Testis (tissue), 2 donors: ENCODE measurements at regions not wholly inside any gene's neighbourhood (a gene's known extent, or its start where the extent isn't known, plus 50 kb on each side); places are given as distances from the start of the nearest gene placed in this dataset.

Experiments used
- DNase-seq: peaks from one replicate; pipeline ENCODE4 v3.0.0-alpha.2; 2019
- H3K27ac ChIP-seq, 2 donors: fragments of 200-600 bp; sonication (generic); one replicate each; pipeline ENCODE4 v1.5.1; 2019
- H3K27me3 ChIP-seq: fragments of 200-600 bp; sonication (generic); one replicate; pipeline ENCODE4 v1.5.1; 2019
- H3K36me3 ChIP-seq: fragments of 200-600 bp; sonication (generic); one replicate; pipeline ENCODE4 v1.5.1; 2017; ENCODE audit warnings: low read depth; ENCODE audit errors: missing control alignments
- H3K4me1 ChIP-seq: fragments of 200-600 bp; sonication (generic); one replicate; pipeline ENCODE4 v1.5.1; 2019
- H3K4me3 ChIP-seq, 2 donors: fragments of 200-600 bp; sonication (generic); one replicate each; pipeline ENCODE4 v1.5.1; 2017 to 2019
- H3K9me3 ChIP-seq: fragments of 200-600 bp; sonication (generic); one replicate; pipeline ENCODE4 v1.5.1; 2017
- CTCF ChIP-seq, 3 experiments: fragments of 450-650 bp in 2 of 3; fragments of 200-600 bp in 1 of 3; sonication (generic) in 1 of 3; IDR thresholded peaks; one replicate each; pipeline ENCODE4 v1.5.1; 2016 to 2019; ENCODE audit warnings: antibody characterized with exemption in 3 of 3, mild to moderate bottlenecking in 2 of 3, moderate library complexity in 1 of 3
- POLR2A ChIP-seq: fragments of 450-650 bp; IDR thresholded peaks from one replicate; pipeline ENCODE4 v1.6.1; 2017; ENCODE audit warnings: antibody characterized with exemption, mild to moderate bottlenecking, moderate library complexity
- WGBS, 2 donors: methylation state at CpG; one replicate each; pipeline ENCODE4 v1.1.5; 2018; 5-methylcytosine and 5-hydroxymethylcytosine counted together
- intact Hi-C: fragments of 100-400 bp; cut with DNase I; formaldehyde crosslinking; loops from one replicate; pipeline ENCODE4 v1.15.1; 2023; ENCODE audit warnings: low total_unique reads

GRCh38 chr7:13159003-13159402 lies 471.6 kb downstream of the ARL4A start:
- Histone ChIP-seq H3K4me3 (no peak overlapping the region), H3K27me3 (no peaks in the 10 kb centered on the region), H3K27ac (no peak overlapping the region), H3K4me1 (no peaks in the 10 kb centered on the region), H3K9me3 (no peaks in the 10 kb centered on the region), H3K36me3 (no peaks in the 10 kb centered on the region)
- DNase-seq: no peak
- intact Hi-C loops: no loop called here
- no peak for TF ChIP-seq POLR2A
- TF ChIP-seq CTCF (IDR thresholded peaks at IDR 0.05): no peak
- 52 to 59% methylated on average over 1 of the region's 1 CpG for WGBS, 2 donors

GRCh38 chr7:13159467-13160184 lies 472.2 kb downstream of the ARL4A start:
- TF ChIP-seq POLR2A (no peak), CTCF (IDR thresholded peaks at IDR 0.05) (no peak)
- Histone ChIP-seq H3K27ac (no peak overlapping the region), H3K9me3 (no peaks in the 10 kb centered on the region), H3K4me3 (no peak overlapping the region), H3K4me1 (no peaks in the 10 kb centered on the region), H3K27me3 (no peaks in the 10 kb centered on the region), H3K36me3 (no peaks in the 10 kb centered on the region)
- WGBS, 2 donors: 59 to 66% methylated on average over 2 of the region's 2 CpGs
- no peak for DNase-seq
- intact Hi-C loops: no loop called here

GRCh38 chr7:13161125-13161524 lies 473.7 kb downstream of the ARL4A start:
- intact Hi-C loops: no loop called here

GRCh38 chr7:13165854-13166253 lies 478.4 kb downstream of the ARL4A start:
- intact Hi-C loops: no loop called here
- Histone ChIP-seq H3K36me3 (no peaks in the 10 kb centered on the region), H3K9me3 (no peaks in the 10 kb centered on the region), H3K4me3 (no peak overlapping the region), H3K27ac (no peak overlapping the region), H3K4me1 (no peaks in the 10 kb centered on the region), H3K27me3 (no peaks in the 10 kb centered on the region)
- WGBS, 2 donors: 81 to 92% methylated on average over 4 of the region's 4 CpGs
- no peak for TF ChIP-seq CTCF (IDR thresholded peaks at IDR 0.05)
- TF ChIP-seq POLR2A: no peak
- no peak for DNase-seq

More at GRCh38 chr7:13161125-13161524, 473.7 kb downstream of the ARL4A start:
- no peak for DNase-seq
- Histone ChIP-seq H3K4me3 (no peak overlapping the region), H3K27ac (no peak overlapping the region), H3K36me3 (no peaks in the 10 kb centered on the region), H3K4me1 (no peaks in the 10 kb centered on the region), H3K27me3 (no peaks in the 10 kb centered on the region), H3K9me3 (no peaks in the 10 kb centered on the region)
- TF ChIP-seq POLR2A: no peak
- TF ChIP-seq CTCF (IDR thresholded peaks at IDR 0.05): no peak

- H3K4me1 ChIP-seq: no peaks in the 10 kb centered on the region
- no peaks in the 10 kb centered on the region for H3K9me3 ChIP-seq
- DNase-seq: no peak
- intact Hi-C loops: no loop called here
- no peaks in the 10 kb centered on the region for H3K27me3 ChIP-seq
- no peak overlapping the region for H3K27ac ChIP-seq
- WGBS, 2 donors: 84 to 97% methylated on average over 1 of the region's 1 CpG
- no peak for TF ChIP-seq CTCF (IDR thresholded peaks at IDR 0.05)
- TF ChIP-seq POLR2A: no peak
- no peaks in the 10 kb centered on the region for H3K36me3 ChIP-seq
- no peak overlapping the region for H3K4me3 ChIP-seq
Measured at GRCh38 chr7:13166801-13167200, 479.4 kb downstream of the ARL4A start.
